Sigmoid colon (tissue), 3 donors: ENCODE measurements at regions not wholly inside any gene's neighbourhood (a gene's known extent, or its start where the extent isn't known, plus 50 kb on each side); places are given as distances from the start of the nearest gene placed in this dataset.

Experiments used
- POLR2A ChIP-seq, 2 donors: fragments of 450-650 bp; IDR thresholded peaks; one replicate each; pipeline ENCODE4 v1.6.1; 2016; ENCODE audit warnings: antibody characterized with exemption in 2 of 2, mild to moderate bottlenecking in 2 of 2, moderate library complexity in 2 of 2
- TF ChIP-seq, protein P1 (sequence below), 4 experiments: fragments of 450-650 bp in 3 of 4; fragments of 200-600 bp in 1 of 4; IDR thresholded peaks; one replicate each; pipeline ENCODE4 v1.5.1; 2016 to 2019; ENCODE audit warnings: antibody characterized with exemption in 4 of 4, mild to moderate bottlenecking in 3 of 4, moderate library complexity in 2 of 4

DNA sequence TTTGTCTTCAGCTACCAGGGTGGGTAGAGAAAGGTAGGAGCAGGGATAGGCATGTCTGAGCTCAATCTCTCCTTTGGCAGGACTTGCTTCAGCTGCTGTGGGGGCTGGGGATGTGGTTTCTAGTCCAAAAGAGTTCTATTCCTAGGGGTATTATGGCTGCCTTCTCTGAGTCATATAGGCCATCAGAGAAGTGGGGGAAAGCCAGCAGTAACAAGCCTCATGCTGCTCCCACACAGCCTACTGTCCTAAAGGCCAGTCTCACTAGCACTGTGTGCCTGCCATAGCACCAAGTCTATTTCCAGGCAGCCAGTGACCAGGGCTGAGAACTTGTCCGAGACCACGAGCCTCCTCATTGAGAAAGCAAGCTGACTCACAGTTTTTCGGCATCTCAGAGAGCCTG is 270.6 kb downstream of the DCAF12L2 start:
- TF ChIP-seq, protein P1, sequence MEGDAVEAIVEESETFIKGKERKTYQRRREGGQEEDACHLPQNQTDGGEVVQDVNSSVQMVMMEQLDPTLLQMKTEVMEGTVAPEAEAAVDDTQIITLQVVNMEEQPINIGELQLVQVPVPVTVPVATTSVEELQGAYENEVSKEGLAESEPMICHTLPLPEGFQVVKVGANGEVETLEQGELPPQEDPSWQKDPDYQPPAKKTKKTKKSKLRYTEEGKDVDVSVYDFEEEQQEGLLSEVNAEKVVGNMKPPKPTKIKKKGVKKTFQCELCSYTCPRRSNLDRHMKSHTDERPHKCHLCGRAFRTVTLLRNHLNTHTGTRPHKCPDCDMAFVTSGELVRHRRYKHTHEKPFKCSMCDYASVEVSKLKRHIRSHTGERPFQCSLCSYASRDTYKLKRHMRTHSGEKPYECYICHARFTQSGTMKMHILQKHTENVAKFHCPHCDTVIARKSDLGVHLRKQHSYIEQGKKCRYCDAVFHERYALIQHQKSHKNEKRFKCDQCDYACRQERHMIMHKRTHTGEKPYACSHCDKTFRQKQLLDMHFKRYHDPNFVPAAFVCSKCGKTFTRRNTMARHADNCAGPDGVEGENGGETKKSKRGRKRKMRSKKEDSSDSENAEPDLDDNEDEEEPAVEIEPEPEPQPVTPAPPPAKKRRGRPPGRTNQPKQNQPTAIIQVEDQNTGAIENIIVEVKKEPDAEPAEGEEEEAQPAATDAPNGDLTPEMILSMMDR (IDR thresholded peaks at IDR 0.05) = no peak
- TF ChIP-seq POLR2A (IDR thresholded peaks at IDR 0.05) = no peak
